ENCODE measurements at regions not wholly inside any gene's neighbourhood (a gene's known extent, or its start where the extent isn't known, plus 50 kb on each side); places are given as distances from the start of the nearest gene placed in this dataset.
"Not testable (repeated sequence)": the region's sequence is repeated elsewhere in the genome, so short reads cannot be mapped to it uniquely, and the experiment has no call there.

DNA sequence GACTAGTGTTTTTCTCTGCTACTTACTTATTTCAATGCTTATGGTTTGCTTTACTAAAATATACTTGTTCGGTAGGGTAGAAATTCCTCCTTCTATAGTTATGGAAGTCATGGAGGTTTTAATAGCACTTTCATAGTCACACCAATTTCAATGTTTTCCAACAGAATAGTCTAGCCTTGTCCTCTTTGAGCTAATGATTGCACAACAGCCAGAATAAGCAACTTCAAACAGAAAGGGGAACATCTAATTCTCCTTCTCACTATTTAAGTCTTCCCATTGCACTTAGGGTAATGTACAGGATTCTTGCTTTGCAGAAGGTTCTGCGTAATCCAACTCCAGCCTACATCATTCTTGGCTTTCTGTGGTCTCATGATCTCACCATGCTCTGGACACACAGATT, 287.7 kb upstream of the GCFC2 start:
- DNase-seq (ENCODE audit: low spot score): no peak
- TF ChIP-seq, protein P1, sequence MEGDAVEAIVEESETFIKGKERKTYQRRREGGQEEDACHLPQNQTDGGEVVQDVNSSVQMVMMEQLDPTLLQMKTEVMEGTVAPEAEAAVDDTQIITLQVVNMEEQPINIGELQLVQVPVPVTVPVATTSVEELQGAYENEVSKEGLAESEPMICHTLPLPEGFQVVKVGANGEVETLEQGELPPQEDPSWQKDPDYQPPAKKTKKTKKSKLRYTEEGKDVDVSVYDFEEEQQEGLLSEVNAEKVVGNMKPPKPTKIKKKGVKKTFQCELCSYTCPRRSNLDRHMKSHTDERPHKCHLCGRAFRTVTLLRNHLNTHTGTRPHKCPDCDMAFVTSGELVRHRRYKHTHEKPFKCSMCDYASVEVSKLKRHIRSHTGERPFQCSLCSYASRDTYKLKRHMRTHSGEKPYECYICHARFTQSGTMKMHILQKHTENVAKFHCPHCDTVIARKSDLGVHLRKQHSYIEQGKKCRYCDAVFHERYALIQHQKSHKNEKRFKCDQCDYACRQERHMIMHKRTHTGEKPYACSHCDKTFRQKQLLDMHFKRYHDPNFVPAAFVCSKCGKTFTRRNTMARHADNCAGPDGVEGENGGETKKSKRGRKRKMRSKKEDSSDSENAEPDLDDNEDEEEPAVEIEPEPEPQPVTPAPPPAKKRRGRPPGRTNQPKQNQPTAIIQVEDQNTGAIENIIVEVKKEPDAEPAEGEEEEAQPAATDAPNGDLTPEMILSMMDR (IDR thresholded peaks at IDR 0.05): no peak
- no peak for ATAC-seq (ENCODE audit: low FRiP score)

DNA sequence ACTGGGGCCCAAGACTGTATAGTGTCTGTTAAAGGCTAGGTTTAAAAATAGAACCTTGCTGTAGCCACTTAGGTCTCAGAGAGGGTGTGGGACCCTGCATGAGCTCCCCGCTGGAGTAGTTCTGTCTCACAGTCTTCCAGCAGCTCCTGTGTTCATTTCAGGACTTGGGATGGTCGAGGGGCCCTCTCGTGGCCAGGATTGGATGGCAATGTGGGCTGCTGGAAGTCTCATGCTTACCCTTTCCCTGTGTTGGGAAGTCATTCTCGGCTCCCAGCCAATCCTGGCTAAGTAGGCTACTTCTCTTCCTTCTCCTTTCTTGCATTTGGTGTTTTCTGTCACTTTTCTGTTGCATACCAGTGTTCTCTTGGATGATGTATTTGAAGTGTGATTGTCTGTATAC, 284.0 kb upstream of the GCFC2 start:
- DNase-seq (ENCODE audit: low spot score): no peak
- no peak for ATAC-seq (ENCODE audit: low FRiP score)
- TF ChIP-seq, protein P1 (IDR thresholded peaks at IDR 0.05): no peak

DNA sequence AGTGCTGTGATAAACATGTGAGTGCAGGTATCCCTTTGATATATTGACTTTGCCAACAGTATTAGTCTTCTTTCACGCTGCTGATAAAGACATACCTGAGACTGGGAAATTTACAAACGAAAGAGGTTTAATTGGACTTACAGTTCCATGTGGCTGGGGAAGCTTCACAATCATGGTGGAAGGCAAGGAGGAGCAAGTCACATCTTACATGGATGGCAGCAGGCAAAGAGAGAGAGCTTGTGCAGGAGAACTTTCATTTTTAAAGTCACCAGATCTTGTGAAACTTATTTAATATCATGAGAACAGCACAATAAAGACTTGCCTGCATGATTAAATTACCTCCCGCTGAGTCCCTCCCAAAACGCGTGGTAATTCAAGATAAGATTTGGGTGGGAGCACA, 277.9 kb upstream of the GCFC2 start:
- not testable (repeated sequence) for DNase-seq (ENCODE audit: low spot score); ATAC-seq (ENCODE audit: low FRiP score)

DNA sequence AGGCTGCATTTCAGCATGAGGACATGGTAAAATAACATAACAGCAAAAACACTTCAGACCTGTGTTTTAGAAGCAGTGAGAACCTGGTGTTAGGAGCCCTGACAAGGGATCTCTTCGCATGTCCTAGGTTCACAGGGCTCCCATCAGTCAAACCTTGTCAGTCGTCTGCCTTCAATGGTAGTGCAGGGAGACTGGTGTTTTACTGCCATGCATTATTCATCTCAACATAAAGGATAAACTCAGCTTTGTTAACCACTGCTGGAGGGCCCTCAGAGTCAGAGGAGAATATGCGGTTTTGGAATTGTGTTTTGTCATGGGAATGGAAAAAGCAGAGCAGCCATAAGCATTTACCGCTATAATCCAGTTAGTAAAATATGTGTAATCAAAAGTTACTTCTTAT, 275.9 kb upstream of the GCFC2 start:
- TF ChIP-seq, protein P1 (IDR thresholded peaks at IDR 0.05): no peak
- ATAC-seq (ENCODE audit: low FRiP score) (no peak), DNase-seq (ENCODE audit: low spot score) (no peak)

DNA sequence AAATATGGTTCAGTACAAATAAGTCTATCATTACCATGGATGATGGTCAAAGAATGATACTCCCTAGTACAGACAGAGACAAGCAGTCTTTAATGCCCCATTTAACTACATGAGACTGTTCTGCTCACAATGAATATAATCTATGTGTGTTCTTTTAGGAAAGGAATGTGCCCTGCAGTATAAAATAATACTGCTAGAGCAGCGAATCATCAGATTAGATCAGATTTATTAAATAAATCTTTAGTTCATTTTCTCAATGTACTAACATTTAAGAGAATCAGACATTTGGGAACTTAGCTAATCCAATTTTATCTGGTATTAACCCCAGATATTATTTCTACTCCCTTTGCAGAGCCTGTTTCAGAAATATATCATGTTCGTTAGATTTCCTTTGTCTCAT, 272.0 kb upstream of the GCFC2 start:
- ATAC-seq (ENCODE audit: low FRiP score) (no peak), DNase-seq (ENCODE audit: low spot score) (no peak)
- TF ChIP-seq, protein P1 (IDR thresholded peaks at IDR 0.05): no peak

DNA sequence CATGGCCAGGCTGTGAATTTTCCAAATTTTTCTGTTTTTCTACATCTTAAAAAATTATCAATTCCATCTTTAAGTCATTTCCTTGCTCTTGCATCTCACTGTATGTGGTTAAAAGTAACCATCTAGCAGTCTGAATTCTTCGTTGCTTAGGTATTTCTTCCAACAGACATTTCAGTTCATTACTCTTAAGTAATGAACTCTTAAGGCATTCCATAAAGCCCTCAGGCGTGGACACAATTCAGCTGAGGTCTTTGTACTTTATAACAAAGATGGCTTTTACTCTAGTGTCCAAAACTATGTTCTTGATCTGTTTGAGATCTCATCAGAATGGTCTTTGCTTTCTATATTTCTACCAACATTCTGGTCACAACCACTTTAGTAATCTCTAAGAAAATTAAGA, 253.9 kb upstream of the GCFC2 start:
- TF ChIP-seq, protein P1 (IDR thresholded peaks at IDR 0.05): no peak
- no peak for ATAC-seq (ENCODE audit: low FRiP score)
- DNase-seq (ENCODE audit: low spot score): no peak

DNA sequence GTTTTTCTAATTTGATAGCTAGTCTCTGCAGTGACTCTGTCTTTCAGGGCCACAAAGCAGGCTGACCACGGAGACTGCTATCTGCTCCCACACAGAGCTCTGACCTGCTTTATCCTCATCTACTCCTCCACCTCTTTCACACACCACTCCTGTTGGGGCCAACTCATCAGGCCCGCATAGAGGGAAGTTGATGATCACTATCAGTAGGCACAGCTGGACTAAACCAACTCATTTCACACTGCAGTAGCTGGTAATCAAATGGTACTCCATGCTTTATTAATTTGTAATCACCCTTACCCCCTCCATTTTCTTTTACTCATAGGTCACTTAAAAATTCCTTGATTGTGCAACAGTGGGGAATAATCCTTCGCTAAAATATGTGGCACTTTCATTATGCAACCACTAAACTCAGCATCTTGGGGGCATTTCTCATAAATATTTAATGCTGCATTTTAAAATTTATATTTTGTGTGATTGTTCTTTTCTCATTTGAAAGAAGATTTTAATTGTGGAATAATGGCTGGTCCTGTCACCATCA, 249.8 kb upstream of the GCFC2 start:
- ATAC-seq (ENCODE audit: low FRiP score) (no peak), DNase-seq (ENCODE audit: low spot score) (no peak)
- TF ChIP-seq, protein P1 (IDR thresholded peaks at IDR 0.05): no peak

All from omental fat pad (tissue), 3 donors.